H1 (cell line): ENCODE measurements at regions not wholly inside any gene's neighbourhood (a gene's known extent, or its start where the extent isn't known, plus 50 kb on each side); places are given as distances from the start of the nearest gene placed in this dataset.

Experiments used
- CTCF ChIA-PET: fragments of 300-600 bp; sonication (Branson Sonifier 250); formaldehyde crosslinking; loops from one replicate; lab custom pipeline; 2021; ENCODE audit not compliant: partially characterized antibody; lab: Charles Lee
- POLR2A ChIA-PET: fragments of 300-600 bp; sonication (Branson Sonifier 250); formaldehyde crosslinking; loops from one replicate; lab custom pipeline; 2021; ENCODE audit warnings: inconsistent platforms; ENCODE audit not compliant: partially characterized antibody; lab: Charles Lee
- DNase-seq, 2 experiments: peaks; one replicate each; pipeline versions ENCODE4 v3.0.0 to v3.0.0-alpha.2; 2010 to 2022; ENCODE audit warnings: low spot score in 2 of 2, low read depth in 1 of 2, mixed read lengths in 1 of 2
- FAIRE-seq: peaks from 2 replicates; lab custom pipeline; 2011; peaks lifted over from hg19 to GRCh38; lab: Jason Lieb, UNC
- H2AFZ ChIP-seq: 2 replicates; pipeline ENCODE4 v1.8.1; 2012; ENCODE audit warnings: low read length, inconsistent platforms
- H2AK5ac ChIP-seq: 2 replicates; pipeline ENCODE4 v1.6.1; 2013; ENCODE audit warnings: low read depth, low read length
- H2BK120ac ChIP-seq: replicated peaks from 2 replicates; pipeline ENCODE3; 2013; ENCODE audit warnings: low read depth, low read length, inconsistent platforms
- H2BK12ac ChIP-seq: 2 replicates; pipeline ENCODE4 v1.6.1; 2013; ENCODE audit warnings: low read depth, low read length
- H2BK15ac ChIP-seq: 2 replicates; pipeline ENCODE4 v1.6.1; 2013; ENCODE audit warnings: low read length
- H2BK20ac ChIP-seq: 2 replicates; pipeline ENCODE4 v1.6.1; 2013; ENCODE audit warnings: low read length
- H2BK5ac ChIP-seq: 2 replicates; pipeline ENCODE4 v1.6.1; 2013; ENCODE audit warnings: low read depth, low read length
- H3K14ac ChIP-seq: 2 replicates; pipeline ENCODE4 v1.6.1; 2013; ENCODE audit warnings: inconsistent platforms; ENCODE audit not compliant: insufficient read length
- H3K18ac ChIP-seq: 2 replicates; pipeline ENCODE4 v1.6.1; 2013; ENCODE audit warnings: low read length; ENCODE audit errors: extremely low read depth
- H3K23ac ChIP-seq: 2 replicates; pipeline ENCODE4 v1.6.1; 2013; ENCODE audit warnings: inconsistent platforms; ENCODE audit not compliant: insufficient read length
- H3K23me2 ChIP-seq: 2 replicates; pipeline ENCODE4 v1.6.1; 2013; ENCODE audit warnings: low read depth, low read length
- H3K27ac ChIP-seq: 2 replicates; pipeline ENCODE4 v1.6.1; 2011; ENCODE audit warnings: low read depth, low read length, inconsistent platforms
- H3K27me3 ChIP-seq, 4 experiments: replicated peaks in 1 of 4; 1 replicate in 1 of 4; 2 replicates in 3 of 4; pipeline versions ENCODE4 v1.6.1 to v1.8.1; 2011 to 2013; ENCODE audit warnings: low read length in 3 of 4, mild to moderate bottlenecking in 3 of 4, inconsistent platforms in 2 of 4, mixed read lengths in 2 of 4, moderate library complexity in 1 of 4; ENCODE audit not compliant: control insufficient read depth in 3 of 4, insufficient read depth in 3 of 4; ENCODE audit errors: extremely low read depth in 1 of 4
- H3K36me3 ChIP-seq, 4 experiments: 2 replicates each; pipeline versions ENCODE4 v1.6.1 to v1.8.1; 2011 to 2013; ENCODE audit warnings: mild to moderate bottlenecking in 4 of 4, low read length in 3 of 4, moderate library complexity in 2 of 4, control low read depth in 1 of 4, inconsistent platforms in 1 of 4; ENCODE audit not compliant: insufficient read depth in 4 of 4, control insufficient read depth in 2 of 4
- H3K4ac ChIP-seq: replicated peaks from 2 replicates; pipeline ENCODE3; 2013; ENCODE audit warnings: low read length, low read depth, mixed read lengths, inconsistent platforms; ENCODE audit not compliant: insufficient read length
- H3K4me1 ChIP-seq, 4 experiments: replicated peaks in 1 of 4; 1 replicate in 1 of 4; 2 replicates in 3 of 4; pipeline versions ENCODE4 v1.6.1 to v1.8.1; 2011 to 2013; ENCODE audit warnings: low read length in 3 of 4, inconsistent platforms in 2 of 4, mixed read lengths in 1 of 4; ENCODE audit not compliant: insufficient read depth in 4 of 4, control insufficient read depth in 3 of 4
- H3K4me2 ChIP-seq, 2 experiments: 2 replicates each; pipeline versions ENCODE4 v1.6.1 to v1.8.1; 2011 to 2013; ENCODE audit warnings: low read depth in 2 of 2, low read length in 2 of 2, control low read depth in 1 of 2, inconsistent platforms in 1 of 2, mild to moderate bottlenecking in 1 of 2; ENCODE audit not compliant: insufficient read depth in 1 of 2
- H3K4me3 ChIP-seq, 4 experiments: fragments of 200-600, 300-600 bp in 1 of 4; sonication (generic), shearing (Covaris generic), sonication (Bioruptor Twin) in 1 of 4; 2 replicates each; pipeline versions ENCODE4 v1.5.1 to v1.8.1; 2011 to 2016; ENCODE audit warnings: low read length in 4 of 4, low read depth in 3 of 4, control low read depth in 2 of 4, inconsistent platforms in 2 of 4, mild to moderate bottlenecking in 2 of 4, mixed read lengths in 1 of 4, moderate library complexity in 1 of 4; ENCODE audit not compliant: insufficient read depth in 2 of 4; ENCODE audit errors: extremely low read depth in 1 of 4
- H3K56ac ChIP-seq: replicated peaks from 2 replicates; pipeline ENCODE3; 2013; ENCODE audit warnings: low read depth, mild to moderate bottlenecking, mixed read lengths, low read length, inconsistent platforms; ENCODE audit not compliant: insufficient read length
- H3K79me1 ChIP-seq: 2 replicates; pipeline ENCODE4 v1.6.1; 2013; ENCODE audit warnings: low read depth, low read length, control low read depth
- H3K79me2 ChIP-seq, 2 experiments: 2 replicates each; pipeline versions ENCODE4 v1.6.1 to v1.8.1; 2012 to 2013; ENCODE audit warnings: low read length in 2 of 2, mild to moderate bottlenecking in 2 of 2, inconsistent platforms in 1 of 2; ENCODE audit not compliant: insufficient read depth in 2 of 2, control insufficient read depth in 1 of 2
- H3K9ac ChIP-seq, 4 experiments: replicated peaks in 1 of 4; 1 replicate in 1 of 4; 2 replicates in 3 of 4; pipeline versions ENCODE4 v1.6.1 to v1.8.1; 2011 to 2013; ENCODE audit warnings: low read depth in 3 of 4, low read length in 3 of 4, control low read depth in 2 of 4, mild to moderate bottlenecking in 2 of 4, moderate library complexity in 2 of 4, inconsistent platforms in 1 of 4; ENCODE audit errors: extremely low read depth in 1 of 4
- H3K9me3 ChIP-seq, 2 experiments: 2 replicates each; pipeline versions ENCODE4 v1.6.1 to v1.8.1; 2012 to 2013; ENCODE audit warnings: mild to moderate bottlenecking in 2 of 2, moderate library complexity in 2 of 2, control low read depth in 1 of 2, inconsistent platforms in 1 of 2, low read depth in 1 of 2, low read length in 1 of 2, mixed read lengths in 1 of 2; ENCODE audit not compliant: insufficient read depth in 2 of 2
- H4K20me1 ChIP-seq, 2 experiments: replicated peaks in 1 of 2; 2 replicates each; pipeline versions ENCODE3 to v1.8.1; 2011 to 2013; ENCODE audit warnings: inconsistent platforms in 2 of 2, low read length in 2 of 2, mild to moderate bottlenecking in 1 of 2; ENCODE audit not compliant: insufficient read depth in 2 of 2, control insufficient read depth in 1 of 2
- H4K5ac ChIP-seq: 2 replicates; pipeline ENCODE4 v1.6.1; 2013; ENCODE audit warnings: low read length, low read depth, mixed read lengths, inconsistent platforms; ENCODE audit not compliant: insufficient read length
- H4K8ac ChIP-seq: 2 replicates; pipeline ENCODE4 v1.8.0; 2013; ENCODE audit warnings: mild to moderate bottlenecking, moderate library complexity, low read length, inconsistent platforms; ENCODE audit not compliant: insufficient read depth; ENCODE audit errors: extremely low read depth
- H4K91ac ChIP-seq: replicated peaks from 2 replicates; pipeline ENCODE3; 2013; ENCODE audit warnings: low read length, mixed read lengths, inconsistent platforms; ENCODE audit not compliant: insufficient read length
- ASH2L ChIP-seq: fragments of 200-600, 300-600 bp; sonication (generic); IDR thresholded peaks from one replicate; pipeline ENCODE4 v1.7.1; 2017; ENCODE audit warnings: low read length
- BACH1 ChIP-seq: IDR thresholded peaks from 2 replicates; pipeline ENCODE4 v1.6.1; 2012; ENCODE audit warnings: low read length, improper control_type of control experiment
- BCL11A ChIP-seq, 2 experiments: IDR thresholded peaks; one replicate each; pipeline ENCODE4 v1.6.1; 2011; ENCODE audit warnings: low read depth in 2 of 2, low read length in 2 of 2, mild to moderate bottlenecking in 2 of 2
- CREB1 ChIP-seq: IDR thresholded peaks from 2 replicates; pipeline ENCODE4 v1.6.1; 2012; ENCODE audit warnings: inconsistent platforms
- GTF2F1 ChIP-seq: IDR thresholded peaks from 2 replicates; pipeline ENCODE4 v1.6.1; 2012; ENCODE audit warnings: low read depth, low read length, improper control_type of control experiment, borderline replicate concordance
- RAD21 ChIP-seq, 2 experiments: IDR thresholded peaks in 1 of 2; conservative IDR thresholded peaks in 1 of 2; 2 replicates each; pipeline ENCODE4 v1.6.1; 2011; ENCODE audit warnings: low read depth in 2 of 2, low read length in 2 of 2, improper control_type of control experiment in 1 of 2, inconsistent platforms in 1 of 2, mild to moderate bottlenecking in 1 of 2, moderate library complexity in 1 of 2
- RNF2 ChIP-seq: fragments of 200-900, 300-1000 bp; sonication (generic); IDR thresholded peaks from 2 replicates; pipeline ENCODE4 v1.7.1; 2016; ENCODE audit warnings: borderline replicate concordance, low read depth, mild to moderate bottlenecking, antibody characterized with exemption, low read length; ENCODE audit not compliant: poor library complexity, severe bottlenecking; ENCODE audit errors: missing control alignments
- RXRA ChIP-seq: IDR thresholded peaks from 2 replicates; pipeline ENCODE4 v1.6.1; 2011; ENCODE audit warnings: low read depth, mild to moderate bottlenecking, low read length, moderate library complexity; ENCODE audit not compliant: insufficient read depth
- TAF7 ChIP-seq: optimal IDR thresholded peaks from 2 replicates; pipeline ENCODE3; 2011; ENCODE audit warnings: low read depth, mild to moderate bottlenecking, inconsistent platforms, low read length, moderate library complexity, borderline replicate concordance
- TBP ChIP-seq: IDR thresholded peaks from 2 replicates; pipeline ENCODE4 v1.6.1; 2011; ENCODE audit warnings: low read depth, low read length, improper control_type of control experiment
- TEAD4 ChIP-seq: IDR thresholded peaks from 2 replicates; pipeline ENCODE4 v1.6.1; 2012; ENCODE audit warnings: low read depth, low read length, inconsistent platforms, mixed read lengths
- ZNF274 ChIP-seq: IDR thresholded peaks from 2 replicates; pipeline ENCODE4 v1.7.0; 2012; ENCODE audit warnings: low read length, borderline replicate concordance; ENCODE audit errors: extremely low read depth
- WGBS, 2 experiments: shearing (Covaris generic) in 1 of 2; methylation state at CpG; one replicate each; pipeline versions ENCODE4 v1.1.6 to v1.1.7; 2013 to 2015; ENCODE audit warnings: low lambda C conversion rate in 2 of 2, mixed read lengths in 2 of 2, inconsistent platforms in 1 of 2, low coverage in 1 of 2, missing lambda C conversion rate in 1 of 2; ENCODE audit not compliant: insufficient replicate concordance in 2 of 2, insufficient coverage in 1 of 2, insufficient read length in 1 of 2; ENCODE audit errors: extremely low coverage in 1 of 2, missing lambda C conversion rate in 1 of 2; 5-methylcytosine and 5-hydroxymethylcytosine counted together
- TF ChIP-seq, protein P1 (sequence below): IDR thresholded peaks from 2 replicates; pipeline ENCODE4 v1.6.1; 2012; ENCODE audit warnings: low read length, inconsistent platforms

DNA sequence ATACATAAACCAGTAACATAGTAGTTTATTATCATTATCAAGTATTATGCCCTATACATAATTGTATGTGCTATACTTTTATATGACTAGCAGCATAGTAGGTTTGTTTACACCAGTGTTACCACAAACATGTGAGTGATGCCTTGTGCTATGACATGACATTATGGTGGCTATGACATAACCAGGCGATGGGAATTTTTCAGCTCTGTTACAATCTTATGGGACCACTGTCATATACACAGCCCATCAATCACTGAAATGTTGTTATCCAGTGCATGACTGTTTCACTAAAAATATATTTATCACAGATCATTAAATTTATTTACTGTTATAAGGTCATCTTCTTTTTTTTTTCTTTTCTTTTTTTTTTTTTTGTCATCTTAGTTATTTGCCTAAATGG, 674.5 kb downstream of the PCDH17 start:
- Histone ChIP-seq H3K18ac (no peak overlapping the region), H3K27me3 (peaks cover 0 to 1% (median 0%) of the 10 kb centered on the region in 4 experiments; a peak in 1 of 7 replicates), H3K27ac (no peak overlapping the region), H4K91ac (no peak overlapping the region), H2BK15ac (no peak overlapping the region), H2BK20ac (no peak overlapping the region), H3K79me1 (no peaks in the 10 kb centered on the region), H3K9me3 (no peaks in the 10 kb centered on the region), H3K36me3 (no peaks in the 10 kb centered on the region), H3K4me3 (no peak overlapping the region), H4K8ac (no peak overlapping the region), H3K14ac (no peak overlapping the region), H3K56ac (no peak overlapping the region), H3K23me2 (no peaks in the 10 kb centered on the region), H2BK120ac (no peak overlapping the region), H2AK5ac (no peak overlapping the region), H2BK5ac (no peak overlapping the region), H3K4me1 (peaks cover 0 to 3% (median 0%) of the 10 kb centered on the region in 4 experiments; a peak in 1 of 7 replicates), H2AFZ (no peak overlapping the region), H3K4me2 (no peak overlapping the region), H3K9ac (no peak overlapping the region), H3K4ac (no peak overlapping the region), H4K20me1 (no peaks in the 10 kb centered on the region), H3K23ac (no peak overlapping the region), H3K79me2 (no peaks in the 10 kb centered on the region), H4K5ac (no peak overlapping the region), H2BK12ac (no peak overlapping the region)
- no peak for FAIRE-seq
- WGBS, 2 experiments, result 88% methylated on average over 1 of the region's 1 CpG; no CpG with 5 or more reads in 1 of the 2 experiments
- ChIA-PET POLR2A (no interaction called here), CTCF (no interaction called here)
- no peak for DNase-seq
- no peak for TF ChIP-seq BCL11A (IDR thresholded peaks at IDR 0.05; ENCODE audit: low read depth in 2 of 2, low read length in 2 of 2)
- no peak for TF ChIP-seq TBP
- TF ChIP-seq BACH1, result no peak
- no peak for TF ChIP-seq RNF2
- no peak for TF ChIP-seq RXRA
- TF ChIP-seq, protein P1, sequence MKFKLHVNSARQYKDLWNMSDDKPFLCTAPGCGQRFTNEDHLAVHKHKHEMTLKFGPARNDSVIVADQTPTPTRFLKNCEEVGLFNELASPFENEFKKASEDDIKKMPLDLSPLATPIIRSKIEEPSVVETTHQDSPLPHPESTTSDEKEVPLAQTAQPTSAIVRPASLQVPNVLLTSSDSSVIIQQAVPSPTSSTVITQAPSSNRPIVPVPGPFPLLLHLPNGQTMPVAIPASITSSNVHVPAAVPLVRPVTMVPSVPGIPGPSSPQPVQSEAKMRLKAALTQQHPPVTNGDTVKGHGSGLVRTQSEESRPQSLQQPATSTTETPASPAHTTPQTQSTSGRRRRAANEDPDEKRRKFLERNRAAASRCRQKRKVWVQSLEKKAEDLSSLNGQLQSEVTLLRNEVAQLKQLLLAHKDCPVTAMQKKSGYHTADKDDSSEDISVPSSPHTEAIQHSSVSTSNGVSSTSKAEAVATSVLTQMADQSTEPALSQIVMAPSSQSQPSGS, result no peak
- no peak for TF ChIP-seq ASH2L
- TF ChIP-seq TAF7, result no peak
- TF ChIP-seq TEAD4, result no peak
- no peak for TF ChIP-seq CREB1
- no peak for TF ChIP-seq GTF2F1
- no peak for TF ChIP-seq RAD21 (IDR thresholded peaks at IDR 0.05 in 1 of 2, conservative IDR thresholded peaks at IDR 0.05 in 1 of 2; ENCODE audit: low read depth in 2 of 2, low read length in 2 of 2)
- no peak for TF ChIP-seq ZNF274
